CD4-positive, alpha-beta T cell treated with Interleukin-21 for 1 hour (primary cell): ENCODE measurements at regions not wholly inside any gene's neighbourhood (a gene's known extent, or its start where the extent isn't known, plus 50 kb on each side); places are given as distances from the start of the nearest gene placed in this dataset.
"Not testable (repeated sequence)": the region's sequence is repeated elsewhere in the genome, so short reads cannot be mapped to it uniquely, and the experiment has no call there.

Experiments
- DNase-seq: peaks from one replicate; pipeline ENCODE4 v3.0.0-alpha.2; 2020

- no peak for DNase-seq
These were observed 96.5 kb upstream of the PCSK1 start for GRCh38 chr5:96529559-96529958.

DNA sequence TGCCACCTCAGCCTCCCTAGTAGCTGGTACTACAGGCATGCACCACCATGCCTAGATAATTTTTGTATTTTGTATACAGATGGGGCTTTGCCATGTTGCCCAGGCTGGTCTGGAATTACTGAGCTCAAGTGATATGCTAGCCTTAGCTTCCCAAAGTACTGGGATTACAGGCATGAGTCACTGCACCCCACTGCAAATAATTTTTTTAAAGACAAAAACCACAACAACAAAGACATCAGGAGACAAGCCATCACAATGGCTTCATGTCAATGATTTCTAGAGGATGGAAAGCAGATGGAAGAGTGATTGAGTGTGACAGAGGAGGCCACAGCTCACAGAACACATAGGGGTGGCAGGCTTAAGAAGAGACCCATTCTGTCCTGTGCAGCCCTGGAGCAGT lies 97.9 kb upstream of the PCSK1 start:
- DNase-seq = no peak

DNA sequence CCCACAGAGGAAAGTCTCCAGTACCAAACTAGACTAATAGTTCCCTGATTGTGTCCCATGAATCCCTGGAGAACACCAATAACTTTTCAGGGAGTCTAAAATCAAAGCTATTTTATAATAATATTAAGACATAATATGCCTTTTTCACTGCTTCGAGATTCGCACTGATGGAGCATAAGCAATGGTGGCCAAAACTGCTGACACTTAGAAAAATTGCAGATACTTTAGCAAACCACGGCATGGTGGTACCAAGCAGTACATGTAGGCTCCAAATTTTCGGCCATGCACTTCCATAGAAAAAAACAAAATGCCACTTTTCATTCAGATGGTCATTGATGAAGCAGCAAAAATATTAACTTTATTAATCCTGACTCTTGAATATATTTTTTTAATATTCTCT lies 100.3 kb upstream of the PCSK1 start:
- no peak for DNase-seq

DNA sequence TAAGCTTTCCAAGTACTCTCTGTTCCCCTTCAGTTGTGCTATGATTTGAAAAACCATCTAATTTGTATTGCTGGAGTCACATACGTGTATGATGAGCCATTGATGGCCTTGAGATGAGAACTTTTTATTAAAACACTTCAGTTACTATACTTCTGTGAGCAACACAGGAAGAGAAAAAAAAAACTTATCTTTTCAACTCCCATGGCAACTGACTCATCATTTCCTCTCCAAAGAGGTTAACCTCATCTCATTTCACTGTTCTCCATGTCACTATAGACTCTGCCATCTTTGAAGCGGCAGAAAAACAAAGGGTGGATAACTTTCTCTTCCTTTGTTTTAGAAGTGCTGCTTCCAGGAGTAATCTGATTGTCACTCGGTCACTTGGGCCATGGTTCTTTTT lies 104.3 kb upstream of the PCSK1 start:
- DNase-seq = peak; percentile 75

DNA sequence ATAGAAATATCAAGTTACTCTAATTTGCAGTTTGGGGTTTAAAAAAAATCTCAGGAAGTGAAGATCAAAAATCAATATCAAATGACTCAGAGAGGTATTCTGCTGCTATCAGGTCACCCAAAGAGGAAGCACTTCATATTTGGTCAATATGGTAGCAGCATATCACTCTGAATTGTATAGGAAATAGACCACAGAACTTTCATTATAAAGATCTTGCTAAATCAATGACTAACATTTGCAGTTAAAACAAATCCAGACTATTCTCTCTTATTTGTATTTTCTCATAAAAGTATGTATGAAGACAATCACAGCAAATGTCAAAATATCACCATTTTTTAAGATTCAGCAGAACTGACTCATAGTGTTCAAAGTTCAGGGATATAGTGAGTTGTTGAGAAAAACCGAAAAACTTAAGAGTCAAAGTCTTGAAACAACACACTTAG lies 105.8 kb upstream of the PCSK1 start:
- DNase-seq = peak; percentile 15

DNA sequence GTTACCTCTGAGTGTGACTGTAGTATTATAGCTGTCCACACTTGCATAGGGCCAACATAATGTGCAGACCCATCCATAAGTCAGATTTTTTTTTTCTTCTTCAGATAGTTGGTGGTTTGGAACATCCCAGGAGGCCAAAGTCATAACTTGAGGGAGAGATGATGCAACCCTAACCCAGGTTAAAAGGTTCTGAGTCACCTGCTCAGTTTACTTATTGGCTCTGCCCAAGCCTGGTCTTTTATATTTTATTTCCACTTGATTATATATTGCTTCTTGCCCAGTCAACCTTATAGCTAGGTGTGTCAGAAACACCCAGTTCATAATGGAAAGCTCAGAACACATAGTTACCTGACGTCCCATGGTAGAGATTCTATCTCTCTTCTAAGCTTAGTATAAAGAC lies 113.1 kb upstream of the PCSK1 start:
- no peak for DNase-seq

GRCh38 chr5:96547486-96547885 lies 114.4 kb upstream of the PCSK1 start:
- no peak for DNase-seq

DNA sequence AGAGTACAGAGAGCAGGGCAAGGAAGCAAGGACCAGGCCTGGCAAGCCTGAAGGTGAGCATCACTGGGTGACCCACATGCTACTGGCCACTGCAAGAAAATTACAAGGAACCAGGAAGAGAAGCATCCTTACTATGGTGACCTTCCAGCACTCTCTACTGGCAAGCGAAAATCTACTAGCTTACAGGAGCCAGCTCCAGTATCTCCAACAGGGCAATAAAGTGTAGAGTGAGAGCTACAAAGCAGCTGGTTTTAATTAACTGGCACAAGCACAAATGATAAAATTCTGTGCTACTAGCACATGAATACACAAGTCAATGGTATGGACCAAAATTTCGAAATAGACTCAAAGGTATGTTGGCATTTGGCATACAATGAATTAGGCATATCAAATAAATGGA lies 113.3 kb upstream of the CAST start:
- no peak for DNase-seq

- DNase-seq = not testable (repeated sequence)
These were observed 101.3 kb upstream of the CAST start for GRCh38 chr5:96560857-96561256.

GRCh38 chr5:96562614-96563013 lies 99.6 kb upstream of the CAST start:
- DNase-seq = no peak

DNA sequence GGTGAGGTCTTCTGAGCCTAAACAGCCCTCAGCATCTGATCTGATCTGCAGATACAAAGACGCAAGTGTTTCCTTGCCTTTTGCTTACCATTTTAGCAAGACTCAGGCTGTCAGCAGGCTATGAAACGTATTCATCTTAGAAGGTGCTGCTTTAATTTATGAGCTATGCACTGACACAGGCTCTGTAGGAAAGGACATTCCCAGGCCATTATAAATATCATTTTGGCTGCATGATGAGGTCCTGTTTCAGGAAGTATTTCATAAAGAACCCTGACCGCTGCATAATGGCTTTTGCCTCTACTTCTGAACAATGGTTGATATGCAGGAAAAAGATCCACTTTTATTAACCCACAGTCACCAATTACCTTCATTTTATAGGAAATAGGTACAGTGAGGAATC lies 98.4 kb upstream of the CAST start:
- DNase-seq = no peak

- peak; percentile 7 for DNase-seq
These were observed 96.5 kb upstream of the CAST start for GRCh38 chr5:96565582-96566265.

DNA sequence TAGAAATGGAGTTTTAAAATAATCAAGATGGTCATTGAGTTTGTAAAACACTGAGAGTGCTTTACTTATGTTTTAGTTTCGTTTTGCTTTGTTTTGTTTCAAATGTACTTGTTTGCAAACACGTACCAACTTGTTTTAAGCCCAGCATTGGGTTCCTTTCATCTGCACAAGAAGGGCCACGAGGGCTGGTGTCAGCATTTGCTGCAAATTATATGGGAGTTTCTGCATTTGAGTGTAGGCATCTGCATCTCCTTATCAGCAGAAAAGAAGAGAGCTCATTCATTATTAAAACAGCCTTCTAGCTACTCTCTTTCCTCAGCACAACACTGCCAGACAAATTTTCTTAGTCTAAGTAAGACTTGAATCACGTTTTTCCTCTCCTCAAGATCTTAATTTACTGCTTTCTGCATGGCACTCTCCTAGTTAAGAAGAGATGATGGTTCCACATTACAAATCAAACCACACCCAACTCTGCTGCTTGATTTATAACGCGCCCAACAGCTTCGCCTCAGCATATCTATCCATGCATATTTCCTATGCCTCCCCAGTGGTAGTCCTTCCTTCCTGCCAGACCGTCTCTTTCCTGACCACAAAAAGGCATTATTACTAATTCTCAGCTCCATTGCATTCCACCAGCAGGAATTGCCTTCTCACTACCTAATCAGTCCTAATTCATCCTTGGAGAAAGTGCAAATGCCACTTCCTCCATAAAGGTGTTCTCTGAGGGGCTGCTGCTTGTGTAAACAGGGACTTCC lies 95.2 kb upstream of the CAST start:
- DNase-seq = no peak

DNA sequence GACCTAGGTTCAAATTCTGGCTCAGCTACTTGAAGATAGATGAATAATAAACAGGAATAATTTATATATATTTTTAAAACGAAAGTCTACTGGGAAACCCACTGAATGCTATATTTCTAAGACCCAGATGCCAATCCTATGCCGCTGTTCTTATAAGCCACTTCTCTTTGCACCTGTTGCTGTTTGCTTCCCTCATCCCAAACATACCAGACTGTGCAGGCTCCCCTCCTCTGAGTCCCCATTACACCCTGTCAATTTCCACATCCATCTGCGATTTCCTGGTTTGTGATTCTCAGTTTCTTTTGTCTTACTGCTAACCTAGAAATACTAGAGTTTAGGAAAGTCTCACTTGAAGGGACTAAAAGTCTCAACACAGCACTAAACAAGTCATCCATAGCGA lies 92.8 kb upstream of the CAST start:
- no peak for DNase-seq

DNA sequence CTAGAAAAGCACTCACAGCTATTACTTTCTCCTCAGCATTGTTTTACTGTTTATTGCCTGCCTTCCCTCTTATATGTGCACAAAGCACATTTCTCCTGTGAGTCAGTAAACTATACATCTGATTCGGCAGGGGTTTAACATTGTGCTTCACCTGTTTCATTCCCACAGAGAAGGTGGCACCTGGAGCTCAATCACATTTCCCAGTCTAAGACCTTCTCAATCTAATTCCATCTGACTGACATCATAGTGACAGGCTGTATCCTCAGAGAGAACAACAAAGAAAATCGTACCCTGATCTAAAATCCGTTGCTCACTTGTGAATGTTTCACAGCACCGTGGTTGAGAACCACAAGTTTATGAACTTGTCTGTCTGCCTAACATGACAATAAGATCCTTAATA lies 92.4 kb upstream of the CAST start:
- DNase-seq = no peak

DNA sequence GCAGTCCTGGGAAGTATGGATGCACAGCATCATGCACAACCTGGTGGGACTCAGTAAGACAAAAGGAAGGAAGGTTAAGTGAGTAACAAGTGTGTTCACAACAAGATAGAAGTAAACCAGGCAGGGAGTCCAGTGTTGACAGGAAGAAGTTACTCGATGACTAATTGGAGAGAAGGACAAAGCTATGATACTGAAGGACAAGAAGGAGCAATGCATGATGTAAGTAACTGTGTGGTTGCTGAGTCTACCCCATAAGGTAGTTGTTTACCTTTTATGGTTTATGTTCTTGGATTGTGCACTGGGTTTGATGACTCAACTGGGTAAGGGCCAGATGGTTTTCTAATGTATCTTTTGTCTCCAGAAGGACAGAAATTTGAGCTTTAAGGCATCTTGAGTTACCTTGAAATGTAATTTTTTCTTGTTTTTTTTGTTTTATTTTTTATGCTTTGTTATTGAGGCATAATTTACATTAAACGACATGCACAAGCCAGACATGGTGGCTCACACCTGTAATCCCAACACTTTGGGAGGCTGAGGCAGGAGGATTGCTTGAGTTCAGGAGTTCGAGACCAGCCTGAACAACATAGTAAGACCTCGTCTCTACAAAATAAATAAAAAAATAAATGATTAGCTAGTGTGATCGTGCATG lies 89.2 kb upstream of the CAST start:
- no peak for DNase-seq

DNA sequence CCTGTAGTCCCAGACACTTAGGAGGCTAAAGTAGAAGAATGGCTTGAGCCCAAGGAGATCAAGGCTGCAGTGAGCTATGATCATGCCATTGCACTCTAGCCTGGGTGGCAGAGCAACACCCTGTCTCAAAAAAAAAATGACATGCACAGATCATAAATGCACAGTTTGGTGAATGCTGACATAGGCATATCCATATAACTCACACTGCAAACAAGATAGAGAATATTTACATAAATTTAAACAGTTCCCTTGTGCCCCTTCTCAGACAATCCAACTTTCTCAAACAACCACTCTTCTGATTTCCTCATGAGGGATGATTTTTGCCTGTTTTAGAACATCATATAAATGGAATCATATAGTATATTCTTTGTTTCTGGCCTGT lies 88.7 kb upstream of the CAST start:
- no peak for DNase-seq

GRCh38 chr5:96576876-96577275 lies 85.3 kb upstream of the CAST start:
- DNase-seq = no peak

GRCh38 chr5:96577909-96578308 lies 84.3 kb upstream of the CAST start:
- no peak for DNase-seq

GRCh38 chr5:96579711-96580110 lies 82.5 kb upstream of the CAST start:
- no peak for DNase-seq

GRCh38 chr5:96582343-96582742 lies 79.8 kb upstream of the CAST start:
- no peak for DNase-seq

GRCh38 chr5:96584712-96585111 lies 77.5 kb upstream of the CAST start:
- DNase-seq = no peak

DNA sequence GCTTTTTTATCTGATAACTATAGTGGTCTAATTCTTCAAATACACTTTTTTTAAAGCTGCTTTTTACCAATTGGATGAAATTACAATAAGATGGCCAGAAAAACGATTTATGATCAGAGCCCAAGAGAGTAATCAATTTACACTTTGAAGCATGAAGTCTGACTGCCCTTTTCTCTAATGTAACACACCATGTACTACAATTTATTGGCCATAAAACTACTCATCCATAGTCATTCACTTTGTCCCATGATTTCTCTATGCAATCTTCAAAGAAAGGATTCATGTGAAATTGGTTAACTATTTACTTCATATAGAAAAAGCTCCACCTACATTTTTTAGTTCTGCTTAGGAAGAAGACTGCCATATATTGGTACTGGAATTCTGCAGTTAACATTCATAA lies 73.6 kb upstream of the CAST start:
- DNase-seq = no peak

DNA sequence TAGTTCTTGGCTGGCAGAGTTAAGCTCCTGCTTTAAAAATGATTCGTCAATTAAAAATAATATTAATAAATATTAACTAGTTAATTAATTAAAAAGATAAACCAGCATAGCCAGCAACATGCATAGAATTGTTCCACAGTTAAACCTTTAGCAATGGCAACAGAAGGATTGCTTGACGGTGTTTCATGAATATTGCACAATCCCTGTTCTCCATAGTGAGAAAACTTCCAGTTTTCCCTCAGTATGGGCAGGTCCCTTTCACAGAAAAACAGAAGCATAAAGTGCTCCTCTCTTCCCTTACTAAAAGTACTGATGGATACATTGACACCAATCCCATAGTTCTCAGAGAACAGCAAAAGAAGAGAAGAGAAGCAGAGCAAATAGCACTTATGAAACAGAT lies 71.4 kb upstream of the CAST start:
- no peak for DNase-seq
